ENCODE measurements at regions not wholly inside any gene's neighbourhood (a gene's known extent, or its start where the extent isn't known, plus 50 kb on each side); places are given as distances from the start of the nearest gene placed in this dataset.

GRCh38 chr5:168152660-168153059 is 138.8 kb upstream of the WWC1 start:
- H3K36me3 ChIP-seq (ENCODE audit: control insufficient read depth, insufficient read depth, low read length) = peaks cover 6% of the 10 kb centered on the region
- DNase-seq (ENCODE audit: low read depth) (peak; percentile 51), FAIRE-seq (no peak)
- H3K27me3 ChIP-seq (ENCODE audit: control insufficient read depth, insufficient read depth, low read length) = no peaks in the 10 kb centered on the region
- TF ChIP-seq CTCF (IDR thresholded peaks at IDR 0.05; ENCODE audit: insufficient read depth, low read length, severe bottlenecking) = no peak
- H3K4me3 ChIP-seq (ENCODE audit: low read depth, low read length) = no peak overlapping the region

DNA sequence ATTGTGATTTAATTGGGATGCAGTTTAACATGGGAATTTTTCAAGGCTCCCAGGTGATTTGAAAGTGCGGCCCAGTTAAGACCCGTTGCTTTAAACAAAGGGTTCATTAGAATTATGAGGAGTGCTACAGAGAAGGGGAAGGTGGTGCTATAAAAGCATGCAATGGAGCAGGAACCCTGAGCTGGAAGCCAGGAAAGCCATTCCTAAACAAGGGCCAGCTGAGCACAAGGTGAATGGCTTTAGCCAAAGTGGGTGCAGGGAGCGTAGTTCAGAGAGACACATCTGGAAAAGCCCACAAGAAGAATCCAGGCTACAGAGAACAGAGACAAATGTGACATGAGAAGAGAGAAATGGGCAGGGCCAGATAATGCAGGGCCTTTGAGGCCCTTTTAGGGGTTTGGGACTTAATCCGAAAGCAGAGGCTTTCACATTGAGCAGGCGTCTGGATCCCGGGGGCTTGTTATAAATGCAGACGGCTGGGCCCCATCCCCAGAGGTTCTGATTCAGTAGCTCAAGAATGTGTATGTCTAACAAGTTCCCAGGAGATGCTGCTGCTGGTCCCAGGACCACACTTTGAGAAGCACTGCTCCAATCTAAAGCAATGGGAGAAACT is 138.1 kb upstream of the WWC1 start:
- no peak for TF ChIP-seq CTCF (IDR thresholded peaks at IDR 0.05; ENCODE audit: insufficient read depth, low read length, severe bottlenecking)
- Histone ChIP-seq H3K27me3 (ENCODE audit: control insufficient read depth, insufficient read depth, low read length) (no peaks in the 10 kb centered on the region), H3K4me3 (ENCODE audit: low read depth, low read length) (no peak overlapping the region), H3K36me3 (ENCODE audit: control insufficient read depth, insufficient read depth, low read length) (peaks cover 5% of the 10 kb centered on the region)
- DNase-seq (ENCODE audit: low read depth) (no peak), FAIRE-seq (no peak)

DNA sequence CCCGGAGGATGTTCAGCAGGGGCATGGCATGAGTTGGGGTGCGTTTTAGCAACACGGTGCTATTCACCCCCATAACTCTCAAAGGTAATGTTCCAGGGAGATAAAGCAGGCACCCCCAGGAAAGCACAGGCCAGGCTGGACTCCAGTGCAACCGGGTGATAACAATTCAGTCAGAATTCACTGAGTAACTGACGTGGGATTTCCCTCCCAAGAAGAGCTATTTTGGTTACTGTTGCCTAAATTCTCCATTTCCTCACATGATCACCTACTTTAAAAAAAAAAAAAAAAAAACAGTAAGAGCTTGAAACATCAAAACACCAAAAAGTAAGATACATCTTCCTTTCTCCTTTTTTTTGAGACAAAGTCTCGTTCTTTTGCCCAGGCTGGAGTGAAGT is 137.6 kb upstream of the WWC1 start:
- no peaks in the 10 kb centered on the region for H3K27me3 ChIP-seq (ENCODE audit: control insufficient read depth, insufficient read depth, low read length)
- TF ChIP-seq CTCF (IDR thresholded peaks at IDR 0.05; ENCODE audit: insufficient read depth, low read length, severe bottlenecking) = no peak
- no peak for FAIRE-seq

GRCh38 chr5:168155585-168155984 is 135.9 kb upstream of the WWC1 start:
- no peak overlapping the region for H3K4me3 ChIP-seq (ENCODE audit: low read depth, low read length)
- TF ChIP-seq CTCF (IDR thresholded peaks at IDR 0.05; ENCODE audit: insufficient read depth, low read length, severe bottlenecking) = no peak
- H3K27me3 ChIP-seq (ENCODE audit: control insufficient read depth, insufficient read depth, low read length) = no peaks in the 10 kb centered on the region
- H3K36me3 ChIP-seq (ENCODE audit: control insufficient read depth, insufficient read depth, low read length) = peaks cover 3% of the 10 kb centered on the region
- FAIRE-seq (no peak), DNase-seq (ENCODE audit: low read depth) (no peak)

More for the DNA sequence above, 137.6 kb upstream of the WWC1 start:
- no peak overlapping the region for H3K4me3 ChIP-seq (ENCODE audit: low read depth, low read length)
- peaks cover 5% of the 10 kb centered on the region for H3K36me3 ChIP-seq (ENCODE audit: control insufficient read depth, insufficient read depth, low read length)
- DNase-seq (ENCODE audit: low read depth) = no peak

GRCh38 chr5:168156170-168156569 is 135.3 kb upstream of the WWC1 start:
- FAIRE-seq = no peak

More at GRCh38 chr5:168156170-168156569, 135.3 kb upstream of the WWC1 start:
- no peak for DNase-seq (ENCODE audit: low read depth)
- no peak for TF ChIP-seq CTCF (IDR thresholded peaks at IDR 0.05; ENCODE audit: insufficient read depth, low read length, severe bottlenecking)
- Histone ChIP-seq H3K27me3 (ENCODE audit: control insufficient read depth, insufficient read depth, low read length) (no peaks in the 10 kb centered on the region), H3K4me3 (ENCODE audit: low read depth, low read length) (no peak overlapping the region), H3K36me3 (ENCODE audit: control insufficient read depth, insufficient read depth, low read length) (peaks cover 1% of the 10 kb centered on the region)

Measured in bronchial epithelial cell (primary cell).